Right forelimb (tissue), 1 donor: ENCODE measurements at regions not wholly inside any gene's neighbourhood (a gene's known extent, or its start where the extent isn't known, plus 50 kb on each side); places are given as distances from the start of the nearest gene placed in this dataset.
"Not testable (repeated sequence)": the region's sequence is repeated elsewhere in the genome, so short reads cannot be mapped to it uniquely, and the experiment has no call there.

ENCODE experiments used
- DNase-seq: peaks from one replicate; pipeline ENCODE4 v3.0.0-alpha.2; 2018

DNA sequence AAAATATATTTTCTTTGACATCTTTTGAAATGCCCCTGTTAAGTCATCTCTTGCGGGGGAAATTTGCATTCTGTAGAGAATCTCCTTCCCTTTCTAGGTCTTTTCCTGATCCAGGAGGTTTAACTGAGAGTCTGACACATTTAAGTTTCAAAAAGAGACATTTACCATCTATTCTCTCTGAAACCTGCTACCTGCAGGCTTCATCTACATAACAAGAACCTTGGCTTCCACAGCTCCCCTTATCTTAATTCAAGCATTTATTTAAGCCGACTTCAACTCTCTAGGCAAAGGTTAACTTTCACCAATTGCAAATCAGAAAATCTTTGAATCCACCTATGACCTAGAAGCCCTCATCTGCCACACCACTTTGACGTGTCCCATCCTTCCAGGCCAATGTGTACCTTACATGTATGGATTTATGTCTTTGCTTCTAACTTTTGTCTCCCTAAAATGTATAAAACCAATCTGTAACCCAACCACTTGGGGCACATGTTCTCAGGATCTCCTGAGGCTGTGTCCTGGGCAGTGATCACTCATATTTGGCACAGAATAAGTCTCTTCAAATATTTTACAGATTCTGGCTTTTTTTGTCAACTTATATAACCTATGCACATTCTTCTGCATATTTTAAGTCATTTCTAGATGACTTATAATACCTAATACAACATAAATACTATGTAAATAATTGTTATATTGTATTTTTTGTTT lies 666.7 kb downstream of the UTRN start:
- no peak for DNase-seq

DNA sequence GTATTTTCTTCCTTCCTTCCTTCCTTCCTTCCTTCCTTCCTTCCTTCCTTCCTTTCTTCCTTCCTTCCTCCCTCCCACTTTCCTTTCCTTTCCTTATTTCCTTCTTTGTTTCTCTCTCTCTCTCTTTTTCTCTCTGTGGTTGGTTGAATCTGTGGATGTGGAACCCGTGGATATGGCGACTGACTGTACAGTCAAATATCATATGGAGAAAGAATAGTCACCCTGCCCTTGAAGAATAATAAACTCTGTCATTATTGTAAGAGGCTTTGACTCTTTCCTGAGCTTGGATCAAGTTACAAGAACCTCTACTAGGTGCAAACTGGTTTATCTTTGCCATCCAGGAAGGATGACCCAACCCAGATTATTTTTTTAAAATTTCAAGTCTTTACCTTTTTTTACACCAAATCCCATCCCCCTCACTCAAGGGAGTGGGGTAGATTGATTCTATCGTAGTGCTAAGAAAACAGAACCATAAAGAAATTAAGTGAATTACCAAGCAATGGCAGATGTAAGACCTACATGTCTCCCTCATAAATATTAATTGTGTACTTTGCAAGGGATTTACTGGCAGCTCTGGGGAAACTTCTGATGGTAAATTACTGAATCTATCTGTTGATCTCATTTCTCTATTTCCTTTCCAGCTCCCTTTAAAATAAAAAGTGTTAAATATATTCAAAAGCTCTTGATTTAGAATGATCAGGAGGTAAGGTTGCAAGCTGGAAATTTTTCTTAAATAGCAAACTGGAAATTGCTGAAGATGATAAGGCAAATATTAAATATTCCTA lies 667.5 kb downstream of the UTRN start:
- no peak for DNase-seq

DNA sequence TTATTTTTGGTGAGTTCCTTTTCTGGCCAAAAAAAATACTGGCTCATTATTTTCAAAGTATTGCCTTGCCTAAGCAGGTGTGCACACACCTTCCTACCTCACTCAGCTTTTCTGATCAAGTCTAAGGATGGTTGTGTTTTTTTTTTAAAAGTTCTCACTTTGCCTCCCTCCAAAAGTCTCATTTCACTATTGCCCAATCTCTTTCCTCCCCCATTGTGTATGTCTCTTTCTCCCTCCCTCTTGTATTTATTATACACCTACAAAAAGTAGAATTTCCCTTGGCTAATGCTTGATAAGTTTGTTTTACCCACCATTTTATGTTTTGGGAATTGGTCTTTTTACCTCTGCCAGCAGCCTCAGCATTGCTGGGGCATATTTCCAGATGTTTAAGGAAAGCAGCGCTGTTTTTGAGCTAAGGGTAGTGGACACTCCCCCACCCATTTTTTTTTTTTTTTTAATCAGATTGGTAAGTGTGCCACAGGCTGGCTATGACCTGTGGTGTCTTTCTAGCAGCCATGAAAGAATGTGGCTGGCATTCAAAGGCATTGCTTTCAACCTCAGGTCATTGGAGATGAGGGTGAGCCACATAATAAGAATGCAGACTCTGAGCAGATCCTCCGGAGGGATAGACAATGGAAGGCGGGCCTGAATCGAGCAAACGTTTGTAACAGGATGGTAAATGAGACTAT lies 668.6 kb downstream of the UTRN start:
- no peak for DNase-seq

DNA sequence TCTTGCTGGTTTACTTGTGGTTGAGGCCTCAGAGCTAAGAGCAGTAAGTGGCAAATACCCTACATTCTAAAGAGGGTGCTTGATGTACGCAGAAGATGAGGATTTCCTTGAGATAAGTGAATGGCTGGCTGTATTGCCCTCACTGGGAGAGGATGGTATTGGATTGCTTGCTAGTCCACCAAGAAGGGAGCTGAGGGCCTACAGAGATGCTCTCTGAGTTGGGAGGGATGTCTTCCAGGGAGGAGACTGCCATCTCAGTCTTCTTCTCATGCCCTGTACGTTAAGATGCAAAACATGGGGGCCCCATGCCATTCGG lies 669.1 kb downstream of the UTRN start:
- DNase-seq = no peak

DNA sequence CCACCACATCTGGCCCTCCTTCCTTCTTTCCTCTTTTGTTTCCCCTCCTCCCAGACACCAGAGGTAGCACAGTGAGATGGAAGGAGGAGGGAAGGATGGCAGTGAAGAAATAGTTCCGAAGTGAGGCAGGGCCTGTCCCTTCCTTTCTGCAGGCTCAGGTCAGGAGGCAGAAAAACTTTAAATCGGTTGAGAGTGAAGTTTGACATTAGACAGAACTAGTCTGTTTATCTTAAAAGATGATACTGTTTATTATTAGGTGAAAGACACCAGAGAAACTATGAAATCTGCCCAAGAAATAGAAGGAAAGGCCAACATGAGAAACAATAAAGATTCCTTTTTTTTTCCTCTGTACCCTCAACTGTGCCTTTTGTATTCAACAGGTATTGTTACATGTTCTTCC lies 670.3 kb downstream of the UTRN start:
- DNase-seq = no peak

DNA sequence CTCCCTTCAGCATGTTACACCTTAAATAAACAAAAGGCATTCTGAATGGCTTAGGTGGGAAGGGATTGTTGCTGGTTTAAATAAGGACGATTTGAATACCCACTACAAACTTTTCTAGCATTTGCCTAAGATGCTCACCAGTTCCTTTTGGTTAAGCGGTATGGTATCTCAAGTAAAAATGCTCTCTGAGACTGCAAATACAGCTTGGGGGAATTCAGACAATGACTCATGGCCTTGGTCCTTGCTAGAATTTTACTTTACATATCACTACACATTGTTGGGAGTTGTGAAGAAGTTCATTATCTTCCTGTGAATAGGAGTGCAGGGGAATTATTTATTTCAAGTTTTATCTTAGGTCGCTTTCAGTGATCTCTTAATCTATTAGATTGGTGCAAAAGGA lies 670.7 kb downstream of the UTRN start:
- no peak for DNase-seq

DNA sequence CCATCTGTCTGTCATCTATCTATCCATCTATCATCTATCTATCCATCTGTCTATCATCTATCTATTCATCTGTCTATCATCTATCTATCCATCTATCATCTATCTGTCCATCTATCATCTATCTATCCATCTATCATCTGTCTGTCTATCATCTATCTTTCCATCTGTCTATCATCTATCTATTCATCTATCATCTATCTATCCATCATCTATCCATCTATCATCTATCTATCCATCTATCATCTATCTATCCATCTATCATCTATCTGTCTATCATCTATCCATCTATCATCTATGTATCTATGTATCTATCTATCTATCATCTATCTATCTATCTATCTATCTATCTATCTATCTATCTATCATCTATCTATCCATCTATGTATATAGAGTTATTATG lies 671.6 kb downstream of the UTRN start:
- not testable (repeated sequence) for DNase-seq

DNA sequence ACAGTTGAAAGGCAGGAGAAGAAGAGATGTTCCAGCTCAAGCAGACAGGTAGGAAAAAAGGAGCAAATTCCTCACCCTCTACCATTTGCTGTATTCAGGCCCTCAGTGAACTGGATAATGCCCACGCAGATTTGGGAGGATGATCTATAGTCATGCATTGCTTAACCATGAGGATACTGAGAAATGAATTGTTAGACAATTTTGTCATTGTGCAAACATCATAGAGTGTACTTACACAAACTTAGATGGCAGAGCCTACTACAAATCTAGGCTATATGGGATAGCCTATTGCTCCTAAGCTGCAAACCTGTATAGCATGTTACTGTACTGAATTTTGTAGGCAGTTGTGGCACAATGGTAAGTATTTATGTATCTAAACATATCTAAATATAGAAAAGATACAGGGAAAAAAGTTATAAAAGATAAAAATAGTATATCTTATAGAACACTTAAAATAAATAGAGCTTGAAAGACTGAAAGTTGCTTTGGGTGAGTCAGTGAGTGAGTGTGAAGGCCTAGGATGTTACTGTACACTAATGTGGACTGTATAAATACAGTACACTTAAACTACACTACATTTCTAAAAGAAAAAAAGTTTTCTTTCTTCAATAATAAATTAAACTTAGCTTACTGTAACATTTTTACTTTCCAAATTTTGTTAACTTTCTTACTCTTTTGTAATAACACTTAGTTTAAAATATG lies 672.3 kb downstream of the UTRN start:
- DNase-seq = no peak

DNA sequence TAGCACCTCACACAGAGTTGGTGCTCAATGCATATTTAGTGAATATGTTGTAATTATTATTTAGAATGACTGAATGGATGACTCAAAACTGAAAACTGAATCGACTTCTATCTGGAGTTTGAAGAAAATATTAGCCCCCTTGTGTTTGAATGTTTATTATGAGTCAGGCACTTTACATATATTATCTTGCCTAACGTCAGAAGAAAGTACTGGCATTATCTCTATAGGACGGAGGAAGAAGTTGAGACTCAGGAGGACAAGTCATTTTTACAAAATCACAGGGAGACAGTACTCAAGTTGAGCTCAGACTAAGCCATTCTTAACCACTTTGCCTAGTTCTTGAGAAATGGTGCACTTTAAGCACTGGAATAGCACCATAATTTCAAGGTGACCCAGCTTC lies 684.0 kb downstream of the UTRN start:
- no peak for DNase-seq

DNA sequence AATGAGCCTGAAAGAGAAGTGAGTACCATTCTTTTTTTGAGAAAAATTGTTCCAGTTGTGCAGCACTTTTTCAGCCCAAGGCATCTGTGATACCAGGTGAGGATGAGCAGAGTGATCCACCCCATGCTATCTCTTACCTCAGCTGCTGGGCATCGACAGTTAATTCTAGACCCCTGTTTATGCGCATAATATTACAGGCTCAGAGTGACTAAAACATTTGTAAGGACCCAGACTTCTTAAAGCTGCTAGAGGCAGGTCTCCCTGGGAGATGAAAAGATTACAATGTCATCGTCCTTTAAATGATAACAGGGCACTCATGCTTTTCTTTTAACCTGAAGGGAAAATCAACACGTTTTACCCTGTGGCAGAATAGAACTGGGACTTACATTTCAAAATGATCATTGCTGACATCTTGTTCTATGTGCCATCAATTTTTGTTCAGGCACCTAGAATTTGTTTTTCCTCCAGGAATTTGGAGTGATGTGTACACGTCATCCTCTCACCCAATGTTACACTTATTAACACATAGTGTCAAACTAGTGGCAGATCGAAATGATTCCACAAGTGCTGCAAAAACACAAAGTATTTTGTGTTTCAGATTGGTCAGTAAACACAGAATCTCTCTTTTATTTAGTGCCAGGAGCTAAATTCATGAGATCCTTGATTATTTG lies 684.6 kb downstream of the UTRN start:
- no peak for DNase-seq

DNA sequence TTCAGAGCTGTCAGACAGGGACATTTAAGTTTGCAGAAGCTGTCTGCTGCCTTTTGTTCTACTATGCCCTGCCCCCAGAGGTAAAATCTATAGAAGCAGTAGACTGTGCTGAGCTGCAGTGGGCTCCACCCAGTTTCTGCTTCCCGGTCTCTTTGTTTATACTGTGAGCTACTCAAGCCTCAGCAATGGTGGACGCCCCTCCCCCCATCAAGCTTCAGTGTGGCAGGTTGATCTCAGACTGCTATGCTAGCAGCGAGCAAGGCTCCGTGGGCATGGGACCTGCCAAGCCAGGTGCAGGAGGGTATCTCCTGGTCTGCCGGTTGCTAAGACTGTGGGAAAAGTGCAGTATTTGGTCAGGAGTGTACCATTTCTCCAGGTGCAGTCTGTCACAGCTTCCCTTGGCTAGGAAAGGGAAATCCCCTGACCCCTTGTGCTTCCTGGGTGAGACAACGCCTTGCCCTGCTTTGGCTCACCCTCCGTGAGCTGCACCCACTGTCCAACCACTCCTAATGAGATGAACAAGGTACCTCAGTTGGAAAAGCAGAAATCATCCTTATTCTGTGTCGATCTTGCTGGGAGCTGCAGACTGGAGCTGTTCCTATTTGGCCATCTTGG lies 692.2 kb downstream of the UTRN start:
- not testable (repeated sequence) for DNase-seq

DNA sequence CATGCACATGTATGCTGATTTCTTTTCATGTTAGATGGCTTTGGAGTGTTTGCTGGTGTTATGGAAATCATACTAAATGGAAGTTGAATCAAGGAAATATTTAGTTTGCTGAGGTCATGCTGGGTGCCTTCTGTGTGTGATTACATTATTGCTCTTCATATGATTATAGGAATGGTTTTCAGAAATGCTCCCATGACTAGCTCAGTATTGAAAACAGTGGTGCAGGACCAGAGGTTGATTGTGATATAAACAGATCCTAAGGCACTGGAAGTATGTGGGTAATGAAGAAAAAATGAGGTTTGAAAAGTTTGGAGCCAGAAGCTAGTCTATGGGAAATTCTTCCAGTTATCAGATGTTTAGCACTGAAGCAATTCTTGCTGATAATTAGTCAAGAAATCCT lies 693.1 kb downstream of the UTRN start:
- no peak for DNase-seq

DNA sequence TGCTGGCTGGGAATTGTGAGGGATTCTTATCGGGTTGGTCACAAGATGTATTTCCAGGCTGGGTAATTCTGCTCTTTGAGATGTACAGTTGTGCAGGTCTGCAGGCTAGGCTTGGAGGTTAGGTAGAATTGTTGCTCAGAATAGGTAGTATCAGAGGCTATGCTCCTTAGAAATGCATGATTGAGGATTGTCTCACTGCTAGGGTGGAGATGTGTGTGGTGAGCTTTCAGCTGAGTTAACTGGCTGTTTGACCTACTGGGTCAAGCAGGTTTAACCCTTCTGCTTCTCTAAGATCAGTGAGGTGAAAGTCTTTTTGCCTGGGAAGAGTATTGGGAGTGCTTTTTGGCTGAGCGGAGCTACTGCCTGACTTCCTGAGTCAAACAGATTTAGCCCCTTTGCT lies 701.1 kb downstream of the UTRN start:
- DNase-seq = no peak

DNA sequence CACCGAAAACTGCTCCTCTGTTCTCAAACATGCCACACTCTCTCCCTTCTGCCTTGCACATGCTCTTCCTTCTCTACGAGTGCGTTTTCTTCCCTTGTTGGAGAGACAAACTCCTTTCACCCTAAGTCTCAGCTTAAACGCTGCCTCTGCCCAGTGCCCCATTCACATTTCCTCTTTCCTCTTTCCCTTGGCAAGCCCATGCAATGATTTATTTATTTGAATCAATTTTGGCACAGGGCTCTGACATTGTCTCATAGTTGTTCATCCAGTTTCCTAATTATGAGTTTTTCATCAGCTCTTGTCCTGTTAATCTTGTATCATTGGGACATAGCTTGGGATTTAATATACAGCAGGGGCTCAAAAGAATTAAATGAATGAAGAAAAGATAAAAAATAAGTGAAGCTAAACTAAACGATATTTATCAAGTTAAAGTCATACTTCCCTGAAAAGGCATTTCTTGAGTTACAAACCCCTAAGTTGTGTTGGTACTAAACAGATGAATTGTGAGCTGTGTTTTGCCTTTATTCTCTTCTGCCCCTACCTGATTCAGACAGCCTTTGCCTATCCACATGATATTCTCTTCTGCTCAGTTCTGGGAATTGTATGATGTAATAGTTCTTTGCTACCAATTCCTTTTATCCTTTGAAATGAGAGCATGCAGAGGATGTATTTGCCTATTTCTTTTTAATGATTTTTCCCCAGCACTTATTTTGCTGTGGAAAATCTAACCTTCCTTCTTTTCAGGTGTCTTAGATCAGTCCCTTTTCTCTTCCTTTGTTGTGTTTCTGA lies 704.4 kb downstream of the UTRN start:
- no peak for DNase-seq

DNA sequence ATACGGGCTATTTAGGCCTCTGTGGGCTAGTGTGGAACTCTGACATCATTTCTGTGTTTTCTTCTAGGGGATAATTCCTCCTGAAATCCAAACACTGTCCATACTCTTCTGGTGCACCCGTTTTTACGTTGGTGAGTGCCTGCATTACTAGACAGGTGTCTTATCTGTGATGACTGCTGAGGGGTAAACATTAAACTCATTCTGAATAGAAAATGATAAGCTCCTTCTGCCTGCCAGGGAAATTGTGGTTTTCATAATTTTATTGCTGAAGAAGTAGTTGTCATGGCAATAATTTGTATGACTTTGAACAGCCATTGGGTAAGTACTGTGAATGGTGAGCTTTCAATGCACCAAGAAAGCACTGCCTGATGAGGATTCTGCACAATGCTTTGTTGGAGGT lies 705.6 kb downstream of the UTRN start:
- DNase-seq = no peak

DNA sequence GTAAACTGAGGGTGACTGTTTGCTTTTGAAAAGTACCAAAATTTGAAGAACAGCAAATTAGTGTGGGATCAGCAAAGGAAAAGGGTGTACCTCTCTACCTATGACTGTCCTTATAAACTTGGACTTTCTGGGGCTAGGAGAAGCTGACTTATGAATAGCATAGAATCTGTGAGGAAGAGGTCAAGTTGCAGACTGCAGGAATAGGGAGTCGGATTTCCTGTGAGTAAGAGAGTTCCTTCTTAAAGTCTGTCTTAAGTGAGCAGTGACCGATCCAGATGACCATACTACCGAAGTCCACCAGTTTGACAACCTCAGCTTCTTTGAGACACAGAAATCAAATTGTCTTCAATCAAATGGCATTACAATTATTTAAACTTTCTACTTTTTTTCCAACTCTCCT lies 708.7 kb downstream of the UTRN start:
- no peak for DNase-seq

DNA sequence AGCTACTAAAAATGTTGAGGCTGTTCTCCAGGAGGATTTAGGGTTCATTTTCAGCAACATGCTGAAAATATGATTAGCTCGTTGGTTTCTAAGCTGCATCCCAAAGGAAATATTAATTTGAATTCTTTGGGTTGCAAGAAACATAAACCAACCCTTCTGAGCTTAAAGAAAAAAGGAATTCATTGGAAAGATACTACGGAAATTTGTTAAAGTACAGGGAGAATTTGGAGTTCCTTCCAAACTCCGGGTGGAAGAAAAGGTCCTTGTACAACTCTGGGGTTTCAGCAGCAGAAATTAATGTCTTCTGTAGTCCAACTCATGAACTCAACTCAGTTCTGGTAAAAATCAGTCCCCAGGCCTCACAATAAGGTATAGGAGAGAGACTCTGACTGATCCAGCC lies 712.9 kb downstream of the UTRN start:
- no peak for DNase-seq

DNA sequence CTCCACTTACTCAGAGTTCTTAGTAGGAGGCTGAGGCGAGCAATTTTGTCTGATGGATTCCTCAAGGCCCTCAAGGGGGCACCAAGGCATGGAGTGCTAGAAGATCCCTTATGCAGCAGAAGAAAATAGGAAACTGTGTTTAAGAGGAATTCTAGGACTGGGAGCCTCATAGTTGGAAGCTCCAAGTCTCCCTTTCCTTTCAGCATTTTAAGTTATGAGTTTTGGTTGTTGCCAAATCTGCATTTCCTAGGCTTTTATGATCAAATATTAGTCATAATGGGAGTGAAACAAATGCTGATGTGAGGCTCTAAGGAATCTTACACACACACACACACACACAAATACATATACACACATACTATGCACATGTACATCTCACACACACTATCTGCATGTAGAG lies 714.0 kb downstream of the UTRN start:
- DNase-seq = no peak

DNA sequence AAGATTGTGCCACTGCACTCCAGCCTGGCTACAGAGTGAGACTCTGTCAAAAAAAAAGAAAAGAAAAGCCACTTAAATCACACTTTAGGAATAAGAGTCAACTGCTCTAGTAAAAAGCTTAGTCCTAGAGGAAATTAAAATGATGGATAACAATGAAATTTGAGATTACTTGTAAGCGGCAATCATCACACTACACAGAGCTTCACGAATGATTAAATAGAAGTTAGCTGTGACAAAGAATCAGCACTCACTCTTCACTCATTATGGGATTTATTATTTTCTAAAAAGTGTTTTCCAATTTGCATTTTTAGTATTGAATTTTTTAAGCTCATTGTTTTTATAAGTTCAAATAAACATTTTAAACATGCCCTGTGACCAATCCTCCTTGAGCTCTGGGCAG lies 718.0 kb downstream of the UTRN start:
- DNase-seq = no peak

DNA sequence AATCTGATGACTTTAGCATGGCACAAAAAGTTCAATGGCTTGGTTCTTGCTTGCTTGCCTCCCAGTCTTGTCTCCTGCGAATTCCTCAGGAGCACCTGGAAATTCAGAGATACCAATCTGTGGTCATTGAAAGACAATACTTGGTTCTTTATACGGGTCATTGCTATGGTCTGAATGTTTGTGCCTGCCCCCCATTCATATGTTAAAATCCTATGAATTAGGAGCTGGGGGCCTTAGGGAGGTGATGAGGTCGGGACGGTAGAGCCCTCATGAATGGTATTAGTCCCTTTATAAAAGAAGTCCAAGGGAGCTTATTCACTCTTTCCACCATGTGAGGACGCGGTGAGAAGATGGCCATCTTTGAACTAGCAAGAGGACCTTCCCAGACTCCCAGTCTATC lies 721.8 kb downstream of the UTRN start:
- no peak for DNase-seq

DNA sequence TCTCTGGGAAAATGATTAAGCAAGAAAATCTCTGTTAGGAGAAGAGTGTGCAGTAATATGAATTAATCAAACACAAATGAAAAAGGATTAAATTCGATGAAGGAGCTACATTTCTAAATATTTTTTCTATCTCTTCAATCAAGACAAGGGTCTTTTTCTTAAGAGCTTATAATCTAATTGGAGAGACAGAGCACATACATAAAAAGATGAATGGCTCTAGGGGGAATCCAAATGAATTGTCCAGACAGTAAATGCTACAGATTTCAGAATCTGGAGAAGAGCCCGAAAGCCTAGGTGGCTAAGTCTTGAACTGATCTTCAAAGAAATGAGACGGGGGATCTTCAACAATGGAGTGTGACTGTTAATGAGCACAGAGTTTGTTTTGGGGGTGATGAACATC lies 723.6 kb downstream of the UTRN start:
- DNase-seq = no peak

DNA sequence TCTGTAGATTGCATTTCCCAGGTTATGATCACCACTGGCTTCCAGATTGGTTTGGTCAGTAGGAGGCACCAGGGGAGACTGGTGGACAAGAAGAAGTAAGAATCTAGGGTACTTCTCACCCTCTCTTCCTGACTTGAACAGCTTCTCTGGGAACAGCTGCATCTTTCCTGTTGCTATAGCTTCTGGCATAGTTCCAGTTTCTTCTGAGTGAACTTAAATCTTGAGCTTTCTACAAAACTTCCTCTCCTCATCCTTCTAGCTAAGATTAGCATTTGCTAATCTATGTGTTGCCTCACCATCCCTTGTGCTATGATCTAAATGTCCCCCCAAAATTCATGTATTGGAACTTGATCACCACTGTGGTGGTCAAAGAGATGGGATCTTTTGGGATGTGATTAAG lies 724.6 kb downstream of the UTRN start:
- no peak for DNase-seq
